B cell (primary cell): ENCODE measurements at regions not wholly inside any gene's neighbourhood (a gene's known extent, or its start where the extent isn't known, plus 50 kb on each side); places are given as distances from the start of the nearest gene placed in this dataset.

Source experiments
- ATAC-seq: fragments of 200-7000 bp; cut with Tn5 transposase; one replicate; pipeline ENCODE4 v1.10.0; 2021; ENCODE audit warnings: low read depth, mild to moderate bottlenecking, moderate number of reproducible peaks, moderate library complexity
- CTCF ChIA-PET: fragments of 350-600 bp; sonication (Branson Sonifier 250); formaldehyde crosslinking; loops from one replicate; lab custom pipeline; 2021; ENCODE audit warnings: antibody characterized with exemption, inconsistent platforms; lab: Charles Lee
- POLR2A ChIA-PET: fragments of 350-600 bp; sonication (Branson Sonifier 250); formaldehyde crosslinking; loops from one replicate; lab custom pipeline; 2021; ENCODE audit warnings: antibody characterized with exemption; lab: Charles Lee
- DNase-seq: peaks from one replicate; pipeline ENCODE4 v3.0.0; 2013
- H2AFZ ChIP-seq: 2 replicates; pipeline ENCODE4 v1.6.1; 2012; ENCODE audit warnings: mild to moderate bottlenecking, low read depth, low read length; ENCODE audit not compliant: insufficient read depth, poor library complexity, severe bottlenecking
- H3K27ac ChIP-seq, 2 donors: 1 replicate in 1 of 2; 2 replicates in 1 of 2; pipeline ENCODE4 v1.5.1; 2012 to 2013; ENCODE audit warnings: low read length in 2 of 2, mild to moderate bottlenecking in 2 of 2, moderate library complexity in 1 of 2
- H3K27me3 ChIP-seq, 4 experiments: fragments of 200-600 bp in 1 of 4; sonication (generic) in 1 of 4; replicated peaks in 1 of 4; 1 replicate in 2 of 4; 2 replicates in 2 of 4; pipeline versions ENCODE4 v1.6.1 to v1.7.0; 2013 to 2016; ENCODE audit warnings: low read length in 3 of 4, mild to moderate bottlenecking in 2 of 4, mixed read lengths in 1 of 4, moderate library complexity in 1 of 4; ENCODE audit not compliant: insufficient read depth in 4 of 4, control insufficient read depth in 3 of 4; ENCODE audit errors: control extremely low read depth in 1 of 4
- H3K36me3 ChIP-seq, 2 experiments: replicated peaks in 1 of 2; 1 replicate in 1 of 2; 2 replicates in 1 of 2; pipeline versions ENCODE4 v1.6.1 to v1.7.1; 2013; ENCODE audit warnings: low read length in 1 of 2; ENCODE audit not compliant: insufficient read depth in 2 of 2, control insufficient read depth in 1 of 2; ENCODE audit errors: control extremely low read depth in 1 of 2, extremely low read depth in 1 of 2
- H3K4me1 ChIP-seq, 2 donors: fragments of 200-600 bp in 1 of 2; sonication (generic) in 1 of 2; 1 replicate in 1 of 2; 2 replicates in 1 of 2; pipeline versions ENCODE4 v1.5.1 to v1.6.1; 2013 to 2017; ENCODE audit warnings: low read length in 2 of 2; ENCODE audit not compliant: control insufficient read depth in 2 of 2, insufficient read depth in 2 of 2
- H3K4me2 ChIP-seq: replicated peaks from 2 replicates; pipeline ENCODE3; 2012; ENCODE audit warnings: mild to moderate bottlenecking, low read depth, low read length; ENCODE audit not compliant: poor library complexity, severe bottlenecking
- H3K4me3 ChIP-seq, 5 experiments: fragments of 200-600 bp in 1 of 5; sonication (generic) in 1 of 5; 1 replicate in 3 of 5; 2 replicates in 2 of 5; pipeline versions ENCODE4 v1.5.1 to v1.7.0; 2011 to 2016; ENCODE audit warnings: low read length in 4 of 5, mild to moderate bottlenecking in 4 of 5, low read depth in 2 of 5, control low read depth in 1 of 5, moderate library complexity in 1 of 5; ENCODE audit not compliant: insufficient read depth in 1 of 5; ENCODE audit errors: control extremely low read depth in 1 of 5, extremely low read depth in 1 of 5
- H3K79me2 ChIP-seq: fragments of 200-600 bp; sonication (generic); one replicate; pipeline ENCODE4 v1.6.0; 2016; ENCODE audit warnings: low read length; ENCODE audit not compliant: control insufficient read depth, insufficient read depth
- H3K9ac ChIP-seq: fragments of 200-600 bp; sonication (generic); 2 replicates; pipeline ENCODE4 v1.6.1; 2017; ENCODE audit warnings: mild to moderate bottlenecking, low read length, moderate library complexity
- H3K9me3 ChIP-seq, 3 donors: one replicate each; pipeline versions ENCODE4 v1.6.1 to v1.7.1; 2013; ENCODE audit warnings: low read length in 2 of 3; ENCODE audit not compliant: control insufficient read depth in 2 of 3, insufficient read depth in 1 of 3; ENCODE audit errors: control extremely low read depth in 1 of 3
- H4K20me1 ChIP-seq: 2 replicates; pipeline ENCODE4 v1.6.0; 2012; ENCODE audit warnings: mild to moderate bottlenecking, low read length; ENCODE audit not compliant: insufficient read depth, control insufficient read depth, poor library complexity, severe bottlenecking
- H3K27ac Mint-ChIP-seq: one replicate; pipeline ENCODE4 v1.8.0; 2021; ENCODE audit warnings: mixed read lengths
- H3K27me3 Mint-ChIP-seq: one replicate; pipeline ENCODE4 v1.8.0; 2021; ENCODE audit warnings: mixed read lengths
- H3K4me1 Mint-ChIP-seq: one replicate; pipeline ENCODE4 v1.8.0; 2021; ENCODE audit warnings: mixed read lengths
- H3K4me3 Mint-ChIP-seq: one replicate; pipeline ENCODE4 v1.8.0; 2021; ENCODE audit warnings: mixed read lengths
- H3K9me3 Mint-ChIP-seq: one replicate; pipeline ENCODE4 v1.8.0; 2022; ENCODE audit warnings: mixed read lengths; ENCODE audit not compliant: insufficient read depth
- EZH2 ChIP-seq: IDR thresholded peaks from 2 replicates; pipeline ENCODE4 v1.6.1; 2012; ENCODE audit warnings: borderline replicate concordance, low read depth, mild to moderate bottlenecking, moderate library complexity, low read length; ENCODE audit not compliant: insufficient read depth, poor library complexity, severe bottlenecking
- WGBS: methylation state at CpG from one replicate; pipeline ENCODE4 v1.1.5; 2013; ENCODE audit warnings: missing lambda C conversion rate; ENCODE audit not compliant: insufficient coverage; 5-methylcytosine and 5-hydroxymethylcytosine counted together
- intact Hi-C: fragments of 100-400 bp; cut with micrococcal nuclease; formaldehyde crosslinking; loops from one replicate; pipeline ENCODE4 v1.10.0; 2022
- TF ChIP-seq, protein P1 (sequence below): fragments of 200-600 bp; IDR thresholded peaks from one replicate; pipeline ENCODE4 v1.8.0; 2022; ENCODE audit warnings: antibody characterized with exemption, mild to moderate bottlenecking

DNA sequence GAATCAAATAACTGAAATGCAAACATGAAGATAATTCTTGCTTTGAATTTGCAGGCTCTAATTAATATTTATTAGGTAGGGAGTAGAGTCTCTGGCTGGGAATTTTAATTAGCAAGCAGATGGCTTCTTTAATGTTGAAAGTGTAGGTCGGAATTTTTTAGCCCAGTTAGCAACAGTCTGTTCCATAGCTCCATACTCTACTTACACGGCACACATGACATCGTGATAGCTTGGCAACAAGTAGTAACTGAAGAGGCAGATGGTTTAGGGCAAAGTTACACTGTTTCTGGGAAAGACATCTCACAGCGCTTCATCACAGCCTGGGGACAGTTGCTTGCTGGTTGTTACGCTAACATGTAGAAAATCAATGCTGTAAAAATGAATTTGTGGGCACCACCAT, 710.7 kb downstream of the GALC start:
- H3K27ac Mint-ChIP-seq = no peak overlapping the region
- TF ChIP-seq EZH2 = no peak
- TF ChIP-seq, protein P1, sequence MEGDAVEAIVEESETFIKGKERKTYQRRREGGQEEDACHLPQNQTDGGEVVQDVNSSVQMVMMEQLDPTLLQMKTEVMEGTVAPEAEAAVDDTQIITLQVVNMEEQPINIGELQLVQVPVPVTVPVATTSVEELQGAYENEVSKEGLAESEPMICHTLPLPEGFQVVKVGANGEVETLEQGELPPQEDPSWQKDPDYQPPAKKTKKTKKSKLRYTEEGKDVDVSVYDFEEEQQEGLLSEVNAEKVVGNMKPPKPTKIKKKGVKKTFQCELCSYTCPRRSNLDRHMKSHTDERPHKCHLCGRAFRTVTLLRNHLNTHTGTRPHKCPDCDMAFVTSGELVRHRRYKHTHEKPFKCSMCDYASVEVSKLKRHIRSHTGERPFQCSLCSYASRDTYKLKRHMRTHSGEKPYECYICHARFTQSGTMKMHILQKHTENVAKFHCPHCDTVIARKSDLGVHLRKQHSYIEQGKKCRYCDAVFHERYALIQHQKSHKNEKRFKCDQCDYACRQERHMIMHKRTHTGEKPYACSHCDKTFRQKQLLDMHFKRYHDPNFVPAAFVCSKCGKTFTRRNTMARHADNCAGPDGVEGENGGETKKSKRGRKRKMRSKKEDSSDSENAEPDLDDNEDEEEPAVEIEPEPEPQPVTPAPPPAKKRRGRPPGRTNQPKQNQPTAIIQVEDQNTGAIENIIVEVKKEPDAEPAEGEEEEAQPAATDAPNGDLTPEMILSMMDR = no peak
- no peaks in the 10 kb centered on the region for H3K4me1 Mint-ChIP-seq
- Histone ChIP-seq H3K4me1 (no peaks in the 10 kb centered on the region), H2AFZ (no peak overlapping the region), H3K27me3 (no peaks in the 10 kb centered on the region), H3K9me3 (peaks cover 0 to 3% (median 0%) of the 10 kb centered on the region in 3 donors), H3K4me3 (no peak overlapping the region), H3K4me2 (no peak overlapping the region), H3K27ac (no peak overlapping the region), H3K9ac (no peak overlapping the region), H4K20me1 (no peaks in the 10 kb centered on the region), H3K79me2 (no peaks in the 10 kb centered on the region), H3K36me3 (no peaks in the 10 kb centered on the region)
- peaks cover 3% of the 10 kb centered on the region for H3K9me3 Mint-ChIP-seq
- CTCF ChIA-PET = no interaction called here
- intact Hi-C loops = no loop called here
- DNase-seq (no peak), ATAC-seq (no peak)
- H3K27me3 Mint-ChIP-seq = no peaks in the 10 kb centered on the region
- no peak overlapping the region for H3K4me3 Mint-ChIP-seq
- 91% methylated on average over 3 of the region's 5 CpGs for WGBS
- POLR2A ChIA-PET = no interaction called here

DNA sequence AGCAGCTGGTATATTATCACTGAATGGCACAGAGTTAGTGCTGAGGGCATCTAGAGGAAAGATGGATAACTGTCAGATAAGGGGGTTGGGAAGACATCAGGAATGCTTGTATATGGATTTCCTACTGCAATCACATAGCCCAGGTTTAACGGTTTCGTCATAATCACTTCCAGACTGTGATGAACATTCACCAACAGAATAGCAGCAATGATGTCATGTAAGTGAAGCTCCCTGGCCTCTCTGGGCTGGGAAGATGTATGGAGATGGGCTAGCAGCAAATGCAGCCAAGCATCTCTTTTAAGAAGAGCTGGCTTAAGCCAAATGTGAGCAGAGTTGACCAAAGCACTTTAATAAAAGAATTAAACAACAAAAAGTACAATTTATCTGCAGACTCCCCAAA, 714.6 kb downstream of the GALC start:
- no peaks in the 10 kb centered on the region for H3K4me1 Mint-ChIP-seq
- no peak for TF ChIP-seq EZH2
- TF ChIP-seq, protein P1 = no peak
- H3K27me3 Mint-ChIP-seq = no peaks in the 10 kb centered on the region

More for the DNA sequence above, 714.6 kb downstream of the GALC start:
- H3K27ac ChIP-seq = no peak overlapping the region
- DNase-seq (no peak), ATAC-seq (no peak)
- H3K27me3 ChIP-seq = no peaks in the 10 kb centered on the region
- H3K79me2 ChIP-seq = no peaks in the 10 kb centered on the region
- Mint-ChIP-seq H3K27ac (no peak overlapping the region), H3K4me3 (no peak overlapping the region), H3K9me3 (peaks cover 6% of the 10 kb centered on the region)
- H3K4me1 ChIP-seq = no peaks in the 10 kb centered on the region
- H3K36me3 ChIP-seq = no peaks in the 10 kb centered on the region
- POLR2A ChIA-PET = no interaction called here
- CTCF ChIA-PET = no interaction called here
- intact Hi-C loops = no loop called here
- H2AFZ ChIP-seq = no peak overlapping the region
- no peak overlapping the region for H3K4me3 ChIP-seq
- no CpG with 5 or more reads among the region's 2 CpGs for WGBS
- no peak overlapping the region for H3K9ac ChIP-seq
- H3K4me2 ChIP-seq = no peak overlapping the region
- H4K20me1 ChIP-seq = no peaks in the 10 kb centered on the region
- peaks cover 0 to 3% (median 0%) of the 10 kb centered on the region in 3 donors for H3K9me3 ChIP-seq
